ENCODE measurements at regions not wholly inside any gene's neighbourhood (a gene's known extent, or its start where the extent isn't known, plus 50 kb on each side); places are given as distances from the start of the nearest gene placed in this dataset.

GRCh38 chr4:162847945-162848549 lies 318.6 kb downstream of the NAF1 start:
- H3K36me3 Mint-ChIP-seq (ENCODE audit: low read depth, unreplicated experiment): no peaks in the 10 kb centered on the region
- no peak for DNase-seq (ENCODE audit: low spot score)
- no peaks in the 10 kb centered on the region for H3K9me3 Mint-ChIP-seq (ENCODE audit: unreplicated experiment)
- no peaks in the 10 kb centered on the region for H3K27me3 Mint-ChIP-seq (ENCODE audit: unreplicated experiment)
- no peak for TF ChIP-seq CTCF (IDR thresholded peaks at IDR 0.05; ENCODE audit: unreplicated experiment)
- H3K4me1 Mint-ChIP-seq (ENCODE audit: unreplicated experiment): no peaks in the 10 kb centered on the region
- no peak overlapping the region for H3K4me3 Mint-ChIP-seq (ENCODE audit: unreplicated experiment)
- H3K27ac Mint-ChIP-seq (ENCODE audit: unreplicated experiment): no peak overlapping the region

- no peaks in the 10 kb centered on the region for H3K4me1 Mint-ChIP-seq (ENCODE audit: unreplicated experiment)
- no peak overlapping the region for H3K27ac Mint-ChIP-seq (ENCODE audit: unreplicated experiment)
- H3K36me3 Mint-ChIP-seq (ENCODE audit: low read depth, unreplicated experiment): no peaks in the 10 kb centered on the region
- TF ChIP-seq CTCF (IDR thresholded peaks at IDR 0.05; ENCODE audit: unreplicated experiment): no peak
- H3K9me3 Mint-ChIP-seq (ENCODE audit: unreplicated experiment): no peaks in the 10 kb centered on the region
- no peak overlapping the region for H3K4me3 Mint-ChIP-seq (ENCODE audit: unreplicated experiment)
- H3K27me3 Mint-ChIP-seq (ENCODE audit: unreplicated experiment): no peaks in the 10 kb centered on the region
- no peak for DNase-seq (ENCODE audit: low spot score)
Measured at GRCh38 chr4:162841753-162842152, 324.9 kb downstream of the NAF1 start.

GRCh38 chr4:162839814-162840213 lies 326.9 kb downstream of the NAF1 start:
- DNase-seq (ENCODE audit: low spot score): no peak
- Mint-ChIP-seq H3K4me1 (ENCODE audit: unreplicated experiment) (no peaks in the 10 kb centered on the region), H3K9me3 (ENCODE audit: unreplicated experiment) (no peaks in the 10 kb centered on the region)

GRCh38 chr4:162838671-162839070 lies 328.0 kb downstream of the NAF1 start:
- no peak overlapping the region for H3K27ac Mint-ChIP-seq (ENCODE audit: unreplicated experiment)
- no peak for TF ChIP-seq CTCF (IDR thresholded peaks at IDR 0.05; ENCODE audit: unreplicated experiment)
- no peak for DNase-seq (ENCODE audit: low spot score)
- no peak overlapping the region for H3K4me3 Mint-ChIP-seq (ENCODE audit: unreplicated experiment)
- H3K4me1 Mint-ChIP-seq (ENCODE audit: unreplicated experiment): no peaks in the 10 kb centered on the region
- no peaks in the 10 kb centered on the region for H3K9me3 Mint-ChIP-seq (ENCODE audit: unreplicated experiment)
- no peaks in the 10 kb centered on the region for H3K27me3 Mint-ChIP-seq (ENCODE audit: unreplicated experiment)
- no peaks in the 10 kb centered on the region for H3K36me3 Mint-ChIP-seq (ENCODE audit: low read depth, unreplicated experiment)

More at GRCh38 chr4:162839814-162840213, 326.9 kb downstream of the NAF1 start:
- TF ChIP-seq CTCF (IDR thresholded peaks at IDR 0.05; ENCODE audit: unreplicated experiment): no peak
- no peak overlapping the region for H3K27ac Mint-ChIP-seq (ENCODE audit: unreplicated experiment)
- H3K27me3 Mint-ChIP-seq (ENCODE audit: unreplicated experiment): no peaks in the 10 kb centered on the region
- no peak overlapping the region for H3K4me3 Mint-ChIP-seq (ENCODE audit: unreplicated experiment)
- no peaks in the 10 kb centered on the region for H3K36me3 Mint-ChIP-seq (ENCODE audit: low read depth, unreplicated experiment)

- DNase-seq (ENCODE audit: low spot score): no peak
- no peak overlapping the region for H3K27ac Mint-ChIP-seq (ENCODE audit: unreplicated experiment)
- H3K4me1 Mint-ChIP-seq (ENCODE audit: unreplicated experiment): no peaks in the 10 kb centered on the region
- TF ChIP-seq CTCF (IDR thresholded peaks at IDR 0.05; ENCODE audit: unreplicated experiment): no peak
- no peaks in the 10 kb centered on the region for H3K9me3 Mint-ChIP-seq (ENCODE audit: unreplicated experiment)
- H3K27me3 Mint-ChIP-seq (ENCODE audit: unreplicated experiment): no peaks in the 10 kb centered on the region
- H3K36me3 Mint-ChIP-seq (ENCODE audit: low read depth, unreplicated experiment): no peaks in the 10 kb centered on the region
- no peak overlapping the region for H3K4me3 Mint-ChIP-seq (ENCODE audit: unreplicated experiment)
Measured at GRCh38 chr4:162837679-162838078, 329.0 kb downstream of the NAF1 start.

Measured in endothelial cell (in vitro differentiated cells).